ENCODE measurements at regions not wholly inside any gene's neighbourhood (a gene's known extent, or its start where the extent isn't known, plus 50 kb on each side); places are given as distances from the start of the nearest gene placed in this dataset.

DNA sequence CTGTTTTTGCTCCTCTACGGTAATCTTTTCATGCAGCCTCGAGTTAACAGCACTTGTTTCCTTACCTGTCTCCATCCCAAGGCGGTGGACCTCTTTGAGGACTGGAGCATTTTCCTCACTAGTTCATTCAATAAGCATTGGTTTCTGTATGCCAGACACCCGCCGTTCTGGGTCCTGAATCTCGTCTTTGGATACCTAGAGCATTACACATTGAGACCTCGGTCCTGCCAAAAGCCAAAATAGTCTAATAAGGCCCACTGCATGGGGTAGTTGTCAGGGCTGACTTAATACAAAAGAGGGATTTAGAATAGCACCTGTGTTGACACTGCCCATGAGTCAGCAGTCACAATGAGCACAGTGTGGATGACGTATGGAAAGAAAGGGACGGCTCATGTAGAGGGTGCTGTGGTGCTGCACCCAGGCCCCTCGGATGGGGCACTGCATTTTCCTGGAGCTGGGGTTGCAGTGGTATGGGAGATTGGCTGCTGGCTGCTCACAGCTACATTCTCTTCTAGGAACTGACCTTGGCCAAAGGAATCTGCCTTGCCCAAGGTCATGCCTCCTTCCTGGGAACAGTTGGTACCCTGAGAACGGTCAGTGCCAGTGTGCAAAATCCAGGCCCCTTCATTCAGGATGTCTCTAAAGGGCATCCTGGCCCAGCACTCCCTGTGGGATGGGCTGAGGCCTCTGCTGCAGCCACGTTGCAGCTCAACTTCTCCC is 126.9 kb upstream of the NCK2 start:
- no peak for DNase-seq

DNA sequence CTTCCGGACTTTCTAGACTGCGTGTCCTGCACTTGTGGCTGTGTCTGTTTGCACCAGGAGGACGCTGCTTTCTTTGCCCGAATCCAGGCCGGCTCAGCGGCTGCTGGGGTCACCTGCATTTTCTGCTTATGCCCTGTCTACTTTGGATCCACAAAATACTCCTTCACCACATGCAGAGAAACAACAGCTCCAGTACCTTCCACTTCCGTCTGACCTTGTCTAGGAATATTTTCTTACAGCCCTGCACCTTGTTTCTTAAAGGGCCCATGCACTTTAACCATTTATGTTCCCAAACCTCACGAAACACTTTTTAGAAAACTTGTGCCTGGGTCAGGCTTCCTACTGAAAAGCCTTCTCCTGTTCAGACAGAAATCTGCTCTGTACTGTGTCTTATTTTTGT is 129.4 kb upstream of the NCK2 start:
- no peak for DNase-seq

- DNase-seq, result no peak
These were observed 132.8 kb upstream of the NCK2 start for GRCh38 chr2:105611811-105612424.

DNA sequence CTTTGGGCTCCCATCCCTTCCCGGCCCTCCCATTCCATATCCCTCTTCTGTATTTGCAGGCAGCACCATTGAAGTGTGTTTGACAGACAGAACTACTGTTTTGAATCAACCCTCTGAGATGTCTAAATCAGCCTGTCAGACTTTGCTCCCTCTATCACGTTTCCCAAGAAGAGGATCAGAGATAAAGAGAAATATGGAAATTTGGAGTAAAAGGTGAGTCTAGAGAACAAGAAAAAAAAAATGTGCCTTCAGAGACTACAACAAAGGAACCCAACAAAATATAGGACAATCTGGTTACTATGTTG is 133.4 kb upstream of the NCK2 start:
- DNase-seq, result no peak

DNA sequence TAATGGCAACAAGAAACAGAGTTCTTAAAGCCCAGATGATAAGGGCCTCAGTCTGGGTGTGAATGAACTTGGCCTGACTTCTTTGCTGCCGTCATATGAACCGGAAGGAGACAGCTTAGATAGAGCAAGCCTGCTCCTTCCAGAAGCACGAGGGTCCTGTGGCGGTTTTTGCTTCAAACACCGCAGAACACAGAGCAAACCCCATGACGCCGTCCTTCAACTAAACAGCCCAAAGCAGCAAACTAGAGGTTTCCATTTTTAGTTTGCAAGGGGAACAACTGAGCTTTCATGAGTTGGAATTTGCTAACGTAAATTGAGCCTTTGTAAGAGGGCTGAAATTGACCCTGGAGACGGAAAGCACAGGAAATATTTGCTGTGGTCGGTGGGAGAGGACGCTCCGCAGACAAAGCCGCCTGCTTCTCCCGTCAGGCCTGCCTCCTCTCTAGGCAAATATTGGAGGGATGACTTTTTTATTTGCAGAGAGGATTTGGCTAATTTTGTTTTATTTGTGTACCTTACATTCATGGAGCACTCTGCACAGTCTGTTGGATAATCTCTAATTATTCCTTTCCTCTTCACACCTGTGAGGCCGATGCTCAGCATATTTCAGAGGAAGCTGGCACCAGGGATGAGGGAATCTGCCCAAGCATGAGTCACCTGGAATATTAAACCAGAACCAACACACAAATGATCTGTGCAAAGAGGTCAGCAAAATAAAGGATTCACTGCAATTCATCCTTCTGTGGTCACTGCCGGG is 134.0 kb upstream of the NCK2 start:
- no peak for DNase-seq

GRCh38 chr2:105609746-105610402 is 134.8 kb upstream of the NCK2 start:
- no peak for DNase-seq

DNA sequence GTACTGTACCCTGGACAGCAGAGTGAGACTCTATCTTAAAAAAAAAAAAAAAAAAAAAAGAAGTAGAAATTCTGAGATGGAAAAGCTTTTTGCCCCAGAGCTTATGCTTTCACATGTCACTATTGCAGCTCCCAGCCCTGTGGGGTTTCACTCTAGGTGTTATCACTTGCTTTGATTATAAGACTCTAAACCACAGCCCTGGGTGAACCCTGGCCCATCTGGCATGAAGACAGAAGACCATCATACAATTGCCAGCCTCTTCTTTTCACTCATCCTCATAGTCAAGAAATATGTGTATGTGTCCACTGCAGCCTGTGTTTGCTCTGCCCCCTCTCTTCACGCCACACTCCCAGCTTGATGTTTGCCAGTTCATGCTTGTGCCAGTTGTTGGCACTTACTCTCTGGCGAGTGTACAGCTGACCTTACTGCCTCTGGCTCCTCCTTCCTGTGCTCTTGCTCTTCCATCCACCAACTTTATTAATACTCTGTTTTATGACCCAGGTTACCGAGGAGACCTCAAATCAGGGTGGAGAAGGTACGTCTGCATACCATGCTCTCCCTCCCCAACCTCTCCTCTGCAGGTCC is 136.7 kb upstream of the NCK2 start:
- DNase-seq, result no peak

DNA sequence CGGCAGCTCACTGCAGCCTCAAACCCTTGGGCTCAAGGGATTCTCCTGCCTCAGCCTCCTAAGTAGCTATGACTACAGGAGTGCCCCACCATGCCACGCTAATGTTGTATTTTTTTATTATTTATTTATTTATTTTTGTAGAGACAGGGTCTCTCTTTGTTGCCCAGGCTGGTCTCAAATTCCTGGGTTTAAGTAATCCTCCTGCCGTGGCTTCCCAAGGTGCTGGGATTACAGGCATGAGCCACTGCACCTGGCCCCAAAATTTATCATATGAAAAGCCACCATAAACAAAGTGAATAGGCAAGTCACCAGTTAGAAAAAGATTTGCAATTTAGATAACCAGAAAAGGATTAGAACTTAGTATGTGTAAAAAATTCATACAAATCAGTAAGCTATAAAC is 138.6 kb upstream of the NCK2 start:
- DNase-seq, result no peak

GRCh38 chr2:105604938-105605337 is 139.8 kb upstream of the NCK2 start:
- DNase-seq, result no peak

DNA sequence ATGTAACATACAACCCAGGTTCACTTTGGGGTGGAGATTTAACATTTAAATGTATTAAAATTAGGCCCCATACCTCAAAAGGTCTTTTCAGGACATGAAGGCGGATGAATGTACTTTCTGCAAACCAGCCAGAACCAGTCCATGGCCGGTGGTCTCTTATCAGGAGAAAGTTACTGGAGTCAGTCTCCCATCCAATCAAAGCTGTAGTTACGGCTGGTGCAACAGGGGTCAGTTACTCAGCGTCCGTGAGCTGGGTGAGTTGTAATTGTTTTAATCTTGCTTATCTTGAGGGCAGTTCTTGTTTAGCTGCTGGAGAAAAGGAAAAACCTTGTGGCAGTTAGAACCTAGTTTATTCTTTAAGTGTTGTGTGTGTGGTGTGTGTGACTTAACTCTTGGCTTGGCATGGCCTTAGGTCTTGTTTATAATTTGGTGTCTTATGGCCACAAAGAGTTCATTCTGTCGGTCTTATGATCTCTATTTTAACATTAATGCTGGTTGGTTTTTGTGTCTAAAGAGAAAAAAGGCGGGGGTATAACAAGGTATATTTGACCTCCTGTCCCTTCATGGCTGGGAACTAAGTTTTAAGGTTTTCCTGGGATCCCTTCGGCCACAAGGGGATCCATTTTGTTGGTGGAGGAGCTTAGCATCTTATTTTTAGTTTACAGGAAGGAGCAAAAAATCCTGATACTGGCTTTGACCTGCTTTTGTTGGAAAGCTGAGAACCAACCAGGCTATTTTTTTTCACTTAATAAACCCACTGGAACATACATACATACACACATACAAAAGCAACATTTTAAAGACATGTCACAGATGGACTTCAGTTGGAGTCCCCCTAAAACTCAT is 143.5 kb upstream of the NCK2 start:
- DNase-seq, result no peak

- no peak for DNase-seq
These were observed 144.1 kb upstream of the NCK2 start for GRCh38 chr2:105600602-105600948.

DNA sequence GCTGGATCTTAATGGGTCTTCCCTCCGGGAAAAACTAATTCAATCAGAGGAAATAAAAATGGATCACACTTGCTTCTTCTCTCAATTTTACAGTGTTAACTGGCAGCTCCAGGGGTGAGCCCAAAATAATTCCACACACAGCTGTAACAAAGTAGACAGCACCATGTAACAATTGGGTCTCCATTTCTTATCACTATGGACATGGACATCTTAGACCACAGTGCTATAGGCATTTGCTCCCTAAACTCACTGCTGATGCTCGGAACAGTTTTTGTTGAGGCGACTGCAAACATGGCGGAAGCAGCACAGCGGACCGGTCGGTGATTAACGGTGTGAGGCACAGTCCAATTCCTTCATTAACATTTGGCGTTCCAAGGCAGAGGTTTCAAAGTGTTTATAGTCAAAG is 144.7 kb upstream of the NCK2 start:
- DNase-seq, result no peak

- no peak for DNase-seq
These were observed 145.6 kb upstream of the NCK2 start for GRCh38 chr2:105598829-105599698.

GRCh38 chr2:105597806-105598803 is 146.6 kb upstream of the NCK2 start:
- DNase-seq, result no peak

- DNase-seq, result no peak
These were observed 147.5 kb upstream of the NCK2 start for GRCh38 chr2:105597011-105597805.

- no peak for DNase-seq
These were observed 148.2 kb upstream of the NCK2 start for GRCh38 chr2:105596411-105596921.

DNA sequence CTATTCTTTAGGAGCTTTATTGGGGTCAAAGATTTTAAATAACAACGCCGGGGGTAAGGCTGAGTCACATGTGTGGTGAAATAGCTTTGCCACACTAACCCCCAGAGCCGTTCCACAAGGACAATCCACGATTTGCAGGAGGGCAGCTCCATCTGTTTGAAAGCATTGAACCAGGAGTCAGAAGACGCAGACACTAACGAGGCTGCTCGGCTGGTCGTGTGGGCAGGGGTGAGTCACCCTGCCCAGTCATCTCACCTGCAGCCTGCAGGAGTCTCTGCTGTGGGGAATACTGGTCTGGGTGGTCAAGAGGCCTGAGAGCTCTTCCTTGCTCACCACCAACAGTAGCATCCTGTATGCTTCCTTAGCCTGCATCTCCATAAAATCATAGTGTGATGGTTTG is 149.2 kb upstream of the NCK2 start:
- no peak for DNase-seq

DNA sequence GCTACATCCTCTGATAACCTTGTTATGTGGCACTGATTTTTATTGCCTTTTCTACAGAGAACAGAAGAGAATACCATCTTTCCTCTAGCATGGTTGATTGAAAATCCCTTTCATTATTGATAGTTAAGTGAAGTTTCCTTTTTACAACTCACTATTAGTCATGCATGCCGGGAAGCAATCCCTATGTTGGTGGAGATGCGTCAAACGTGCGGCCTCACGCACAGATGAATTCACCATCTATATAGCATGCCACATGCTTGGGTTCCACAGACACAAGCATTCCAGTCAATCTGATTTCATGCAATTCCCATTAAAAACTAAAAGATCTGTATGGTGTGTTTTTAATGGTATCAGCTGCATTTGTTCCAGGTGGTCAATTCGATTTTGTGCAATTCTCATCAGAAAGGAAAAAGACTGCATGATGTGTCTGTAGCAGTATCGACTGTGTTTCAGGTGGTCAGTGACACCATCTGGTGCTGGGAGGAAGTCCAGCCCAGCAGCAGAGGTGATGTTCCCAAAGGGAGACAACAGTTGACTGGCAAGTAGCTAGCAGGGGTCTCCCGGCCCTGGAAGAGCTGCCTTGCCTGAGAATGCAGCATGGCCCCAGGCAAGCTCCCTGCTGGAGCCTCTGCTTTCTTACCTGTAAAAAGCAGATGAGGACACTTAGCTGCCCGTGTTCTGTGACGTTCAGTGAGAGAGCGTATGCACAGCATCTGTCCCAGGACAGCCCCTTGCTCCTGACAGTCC is 151.3 kb upstream of the NCK2 start:
- DNase-seq, result no peak
